ENCODE measurements at regions not wholly inside any gene's neighbourhood (a gene's known extent, or its start where the extent isn't known, plus 50 kb on each side); places are given as distances from the start of the nearest gene placed in this dataset.
"Not testable (repeated sequence)": the region's sequence is repeated elsewhere in the genome, so short reads cannot be mapped to it uniquely, and the experiment has no call there.

- DNase-seq, result no peak
These were observed 78.0 kb upstream of the SPRY4 start for GRCh38 chr5:142402752-142403318.

- no peak for DNase-seq
These were observed 75.6 kb upstream of the SPRY4 start for GRCh38 chr5:142400415-142400814.

GRCh38 chr5:142399891-142400290, 75.1 kb upstream of the SPRY4 start:
- no peak for DNase-seq

- DNase-seq, result no peak
These were observed 73.9 kb upstream of the SPRY4 start for GRCh38 chr5:142398730-142399055.

GRCh38 chr5:142398011-142398729, 73.3 kb upstream of the SPRY4 start:
- DNase-seq, result not testable (repeated sequence)

- DNase-seq, result no peak
These were observed 72.4 kb upstream of the SPRY4 start for GRCh38 chr5:142397178-142397577.

GRCh38 chr5:142396436-142397038, 71.7 kb upstream of the SPRY4 start:
- no peak for DNase-seq

GRCh38 chr5:142395334-142395733, 70.5 kb upstream of the SPRY4 start:
- no peak for DNase-seq

- no peak for DNase-seq
These were observed 66.4 kb upstream of the SPRY4 start for GRCh38 chr5:142391058-142391845.

GRCh38 chr5:142390334-142390733, 65.5 kb upstream of the SPRY4 start:
- no peak for DNase-seq

GRCh38 chr5:142388696-142389095, 63.9 kb upstream of the SPRY4 start:
- DNase-seq, result peak; percentile 1 to 28

GRCh38 chr5:142387024-142387682, 62.3 kb upstream of the SPRY4 start:
- no peak for DNase-seq

- no peak for DNase-seq
These were observed 61.6 kb upstream of the SPRY4 start for GRCh38 chr5:142386137-142387023.

GRCh38 chr5:142385194-142385593, 60.4 kb upstream of the SPRY4 start:
- no peak for DNase-seq

GRCh38 chr5:142384014-142384413, 59.2 kb upstream of the SPRY4 start:
- no peak for DNase-seq

- no peak for DNase-seq
These were observed 57.4 kb upstream of the SPRY4 start for GRCh38 chr5:142382186-142382585.

- DNase-seq, result no peak
These were observed 54.2 kb upstream of the SPRY4 start for GRCh38 chr5:142378737-142379634.

- DNase-seq, result no peak
These were observed 51.2 kb upstream of the SPRY4 start for GRCh38 chr5:142375944-142376411.
